Retinal pigment epithelial cell (primary cell): ENCODE measurements at regions not wholly inside any gene's neighbourhood (a gene's known extent, or its start where the extent isn't known, plus 50 kb on each side); places are given as distances from the start of the nearest gene placed in this dataset.

Source experiments
- DNase-seq: peaks from one replicate; pipeline ENCODE4 v3.0.0-alpha.2; 2010; ENCODE audit warnings: low read depth
- H3K4me3 ChIP-seq: 2 replicates; pipeline ENCODE4 v1.5.1; 2011; ENCODE audit warnings: mild to moderate bottlenecking, low read length, control low read depth, moderate library complexity
- TF ChIP-seq, protein P1 (sequence below): conservative IDR thresholded peaks from 2 replicates; pipeline ENCODE4 v1.5.1; 2011; ENCODE audit warnings: low read depth, low read length, control low read depth, inconsistent platforms

DNA sequence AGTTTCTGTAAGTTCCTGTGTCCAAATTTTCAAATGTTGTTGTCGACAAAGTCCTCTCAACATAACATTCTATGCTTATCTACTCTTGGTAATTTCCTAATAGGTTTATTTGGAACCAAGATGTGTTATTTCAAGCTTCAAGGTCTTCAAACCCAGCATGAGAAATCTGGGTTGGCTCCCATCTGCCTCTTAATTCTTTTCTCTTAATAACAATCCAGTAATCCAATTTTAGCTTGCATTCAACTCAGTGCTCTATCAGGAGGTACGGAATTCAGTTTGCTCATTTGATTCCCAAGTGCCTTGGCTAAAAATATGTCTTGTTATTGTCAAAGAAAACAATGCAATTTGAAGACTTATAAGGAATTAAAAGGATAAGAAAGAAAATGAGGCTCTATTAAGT, 235.5 kb upstream of the MID1 start:
- TF ChIP-seq, protein P1, sequence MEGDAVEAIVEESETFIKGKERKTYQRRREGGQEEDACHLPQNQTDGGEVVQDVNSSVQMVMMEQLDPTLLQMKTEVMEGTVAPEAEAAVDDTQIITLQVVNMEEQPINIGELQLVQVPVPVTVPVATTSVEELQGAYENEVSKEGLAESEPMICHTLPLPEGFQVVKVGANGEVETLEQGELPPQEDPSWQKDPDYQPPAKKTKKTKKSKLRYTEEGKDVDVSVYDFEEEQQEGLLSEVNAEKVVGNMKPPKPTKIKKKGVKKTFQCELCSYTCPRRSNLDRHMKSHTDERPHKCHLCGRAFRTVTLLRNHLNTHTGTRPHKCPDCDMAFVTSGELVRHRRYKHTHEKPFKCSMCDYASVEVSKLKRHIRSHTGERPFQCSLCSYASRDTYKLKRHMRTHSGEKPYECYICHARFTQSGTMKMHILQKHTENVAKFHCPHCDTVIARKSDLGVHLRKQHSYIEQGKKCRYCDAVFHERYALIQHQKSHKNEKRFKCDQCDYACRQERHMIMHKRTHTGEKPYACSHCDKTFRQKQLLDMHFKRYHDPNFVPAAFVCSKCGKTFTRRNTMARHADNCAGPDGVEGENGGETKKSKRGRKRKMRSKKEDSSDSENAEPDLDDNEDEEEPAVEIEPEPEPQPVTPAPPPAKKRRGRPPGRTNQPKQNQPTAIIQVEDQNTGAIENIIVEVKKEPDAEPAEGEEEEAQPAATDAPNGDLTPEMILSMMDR, result no peak
- no peak for DNase-seq
- no peak overlapping the region for H3K4me3 ChIP-seq

GRCh38 chrX:10856797-10857196, 236.4 kb upstream of the MID1 start:
- H3K4me3 ChIP-seq, result no peak overlapping the region
- DNase-seq, result no peak
- TF ChIP-seq, protein P1, result no peak

DNA sequence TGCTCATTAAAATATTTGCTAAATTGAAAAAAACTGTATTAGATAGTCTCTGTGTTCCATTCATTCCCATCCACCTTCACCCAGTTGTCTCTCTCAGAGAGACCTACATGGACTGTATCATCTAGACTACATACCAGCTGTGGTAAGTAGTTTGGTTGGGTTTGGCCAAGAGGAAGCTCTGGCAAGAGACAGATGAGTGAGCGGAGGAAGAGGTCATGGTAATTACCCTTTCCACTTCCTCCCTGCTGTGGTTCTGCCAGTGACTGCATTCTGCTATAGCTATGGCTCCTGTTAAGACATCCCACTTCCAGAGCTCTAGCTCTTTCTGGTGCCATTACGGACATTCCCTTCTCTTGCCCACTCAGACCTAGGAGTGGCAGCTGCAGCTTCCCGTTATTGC, 239.0 kb upstream of the MID1 start:
- no peak for DNase-seq
- no peak overlapping the region for H3K4me3 ChIP-seq
- TF ChIP-seq, protein P1, result no peak

GRCh38 chrX:10875995-10876394, 235.1 kb upstream of the HCCS start:
- no peak overlapping the region for H3K4me3 ChIP-seq
- TF ChIP-seq, protein P1, result no peak
- DNase-seq, result no peak

- no peak for DNase-seq
- no peak overlapping the region for H3K4me3 ChIP-seq
- TF ChIP-seq, protein P1, result no peak
These were observed 228.6 kb upstream of the HCCS start for GRCh38 chrX:10882484-10882883.

DNA sequence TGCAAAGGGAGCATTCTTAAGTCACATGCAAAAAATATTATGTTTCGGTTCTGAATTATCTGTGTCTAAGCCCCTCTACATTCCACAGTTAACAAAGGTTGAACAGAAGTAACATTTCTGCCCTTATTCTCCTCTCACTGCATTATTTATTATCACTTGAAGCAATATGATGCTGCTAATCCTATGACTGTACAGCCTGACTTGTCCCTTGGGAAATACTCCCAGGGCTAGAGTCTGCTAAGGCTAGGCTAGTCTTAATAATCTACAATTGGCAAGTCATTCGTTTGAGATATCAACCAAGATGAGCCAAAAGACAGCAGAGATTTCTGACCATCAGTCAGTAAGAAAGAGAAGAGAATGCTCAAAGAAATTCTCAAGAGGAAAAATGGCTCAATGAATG, 226.9 kb upstream of the HCCS start:
- H3K4me3 ChIP-seq, result no peak overlapping the region
- TF ChIP-seq, protein P1, result no peak
- DNase-seq, result no peak

DNA sequence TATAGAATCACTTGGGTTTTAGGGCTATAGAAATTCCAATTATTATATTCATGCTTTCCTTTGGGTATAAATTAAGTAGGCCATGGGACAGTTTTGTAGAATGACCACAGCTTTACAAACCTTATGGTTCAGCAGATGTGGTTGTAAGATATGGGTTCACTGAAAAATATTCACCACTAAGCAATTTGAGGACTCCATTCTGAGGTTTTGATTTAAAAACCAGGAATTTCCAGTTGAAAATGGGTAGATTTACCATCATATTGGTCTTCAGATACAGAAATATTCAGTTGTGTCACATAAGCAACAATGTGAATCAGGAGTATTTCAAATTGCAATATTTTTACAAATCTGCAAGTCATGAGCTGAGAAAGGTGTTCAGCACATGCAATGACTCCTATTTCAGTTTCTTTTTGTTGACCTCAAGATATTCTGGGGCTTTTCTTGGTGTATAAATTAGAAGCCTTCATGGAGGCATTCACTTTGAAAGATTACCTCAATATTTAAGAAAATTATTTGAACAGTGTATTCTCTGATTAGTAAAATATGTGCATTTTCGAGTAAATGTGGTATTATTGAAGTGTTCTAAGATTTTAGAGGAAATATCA, 218.4 kb upstream of the HCCS start:
- TF ChIP-seq, protein P1, result no peak
- no peak overlapping the region for H3K4me3 ChIP-seq
- no peak for DNase-seq
